Activated T-helper 17 cell treated with anti-CD3 and anti-CD28 coated beads, Interleukin-2, amount 50 U/mL, for 72 hours (primary cell): ENCODE measurements at regions not wholly inside any gene's neighbourhood (a gene's known extent, or its start where the extent isn't known, plus 50 kb on each side); places are given as distances from the start of the nearest gene placed in this dataset.
A peak's percentile ranks its signal among the peaks of the same experiment; 100 is the strongest.

Experiments used
- ATAC-seq: fragments of 150-1000 bp; cut with Tn5 transposase; replicated peaks from 2 replicates; pipeline ENCODE4 v1.10.0; 2021; ENCODE audit warnings: mild to moderate bottlenecking, moderate library complexity
- H3K27ac Mint-ChIP-seq: one replicate; pipeline ENCODE4 v1.8.0; 2022; ENCODE audit warnings: mixed read lengths
- H3K27me3 Mint-ChIP-seq: one replicate; pipeline ENCODE4 v1.8.0; 2022; ENCODE audit warnings: mixed read lengths
- H3K36me3 Mint-ChIP-seq: one replicate; pipeline ENCODE4 v1.8.0; 2022; ENCODE audit warnings: low read depth, mild to moderate bottlenecking, mixed read lengths
- H3K4me1 Mint-ChIP-seq: one replicate; pipeline ENCODE4 v1.8.0; 2022; ENCODE audit warnings: mixed read lengths
- H3K4me3 Mint-ChIP-seq: one replicate; pipeline ENCODE4 v1.8.0; 2022; ENCODE audit warnings: mild to moderate bottlenecking, mixed read lengths
- H3K9me3 Mint-ChIP-seq: one replicate; pipeline ENCODE4 v1.8.0; 2022; ENCODE audit warnings: mixed read lengths

- no peak for ATAC-seq
These were observed 78.7 kb upstream of the SLCO4A1 start for GRCh38 chr20:62563561-62563960.

GRCh38 chr20:62564456-62565245, 77.7 kb upstream of the SLCO4A1 start:
- H3K4me1 Mint-ChIP-seq, result peaks cover 4% of the 10 kb centered on the region
- H3K27me3 Mint-ChIP-seq, result peaks cover 16% of the 10 kb centered on the region
- no peaks in the 10 kb centered on the region for H3K9me3 Mint-ChIP-seq
- no peak overlapping the region for H3K4me3 Mint-ChIP-seq
- ATAC-seq, result no peak
- no peaks in the 10 kb centered on the region for H3K36me3 Mint-ChIP-seq
- no peak overlapping the region for H3K27ac Mint-ChIP-seq

More at GRCh38 chr20:62563561-62563960, 78.7 kb upstream of the SLCO4A1 start:
- Mint-ChIP-seq H3K27me3 (peaks cover 12% of the 10 kb centered on the region), H3K9me3 (no peaks in the 10 kb centered on the region), H3K4me1 (peaks cover 4% of the 10 kb centered on the region), H3K36me3 (no peaks in the 10 kb centered on the region), H3K4me3 (no peak overlapping the region), H3K27ac (no peak overlapping the region)

GRCh38 chr20:62566266-62566665, 76.0 kb upstream of the SLCO4A1 start:
- no peak for ATAC-seq
- Mint-ChIP-seq H3K4me1 (peaks cover 10% of the 10 kb centered on the region), H3K36me3 (no peaks in the 10 kb centered on the region), H3K27ac (no peak overlapping the region), H3K27me3 (peaks cover 19% of the 10 kb centered on the region), H3K4me3 (no peak overlapping the region), H3K9me3 (no peaks in the 10 kb centered on the region)

- no peak overlapping the region for H3K4me3 Mint-ChIP-seq
- peaks cover 6% of the 10 kb centered on the region for H3K4me1 Mint-ChIP-seq
- H3K27ac Mint-ChIP-seq, result no peak overlapping the region
- H3K9me3 Mint-ChIP-seq, result no peaks in the 10 kb centered on the region
- peaks cover 14% of the 10 kb centered on the region for H3K27me3 Mint-ChIP-seq
- no peak for ATAC-seq
- no peaks in the 10 kb centered on the region for H3K36me3 Mint-ChIP-seq
These were observed 75.5 kb upstream of the SLCO4A1 start for GRCh38 chr20:62566771-62567170.

- Mint-ChIP-seq H3K9me3 (peaks cover 3% of the 10 kb centered on the region), H3K27me3 (peaks cover 14% of the 10 kb centered on the region), H3K4me1 (peaks cover 6% of the 10 kb centered on the region), H3K27ac (no peak overlapping the region), H3K36me3 (no peaks in the 10 kb centered on the region), H3K4me3 (no peak overlapping the region)
- no peak for ATAC-seq
These were observed 74.9 kb upstream of the SLCO4A1 start for GRCh38 chr20:62567246-62568044.

- Mint-ChIP-seq H3K27ac (no peak overlapping the region), H3K4me1 (peaks cover 6% of the 10 kb centered on the region), H3K4me3 (no peak overlapping the region), H3K27me3 (peaks cover 14% of the 10 kb centered on the region), H3K36me3 (no peaks in the 10 kb centered on the region), H3K9me3 (peaks cover 3% of the 10 kb centered on the region)
- no peak for ATAC-seq
These were observed 74.3 kb upstream of the SLCO4A1 start for GRCh38 chr20:62568045-62568389.

- Mint-ChIP-seq H3K9me3 (peaks cover 3% of the 10 kb centered on the region), H3K27ac (no peak overlapping the region), H3K27me3 (peaks cover 23% of the 10 kb centered on the region), H3K36me3 (no peaks in the 10 kb centered on the region), H3K4me1 (peaks cover 6% of the 10 kb centered on the region), H3K4me3 (no peak overlapping the region)
- no peak for ATAC-seq
These were observed 72.7 kb upstream of the SLCO4A1 start for GRCh38 chr20:62569615-62570014.

- peaks cover 23% of the 10 kb centered on the region for H3K27me3 Mint-ChIP-seq
- H3K36me3 Mint-ChIP-seq, result no peaks in the 10 kb centered on the region
- H3K4me3 Mint-ChIP-seq, result no peak overlapping the region
- peaks cover 3% of the 10 kb centered on the region for H3K9me3 Mint-ChIP-seq
- peaks cover 6% of the 10 kb centered on the region for H3K4me1 Mint-ChIP-seq
- H3K27ac Mint-ChIP-seq, result no peak overlapping the region
- ATAC-seq, result no peak
These were observed 71.9 kb upstream of the SLCO4A1 start for GRCh38 chr20:62570403-62570802.

GRCh38 chr20:62570897-62571668, 71.2 kb upstream of the SLCO4A1 start:
- H3K27ac Mint-ChIP-seq, result no peak overlapping the region
- peaks cover 3% of the 10 kb centered on the region for H3K9me3 Mint-ChIP-seq
- H3K4me3 Mint-ChIP-seq, result no peak overlapping the region
- H3K4me1 Mint-ChIP-seq, result peaks cover 6% of the 10 kb centered on the region
- ATAC-seq, result no peak
- H3K27me3 Mint-ChIP-seq, result peaks cover 27% of the 10 kb centered on the region
- H3K36me3 Mint-ChIP-seq, result no peaks in the 10 kb centered on the region

- no peak overlapping the region for H3K4me3 Mint-ChIP-seq
- H3K27me3 Mint-ChIP-seq, result peaks cover 29% of the 10 kb centered on the region
- no peak overlapping the region for H3K27ac Mint-ChIP-seq
- peaks cover 3% of the 10 kb centered on the region for H3K9me3 Mint-ChIP-seq
- peak; percentile 49 for ATAC-seq
- H3K36me3 Mint-ChIP-seq, result no peaks in the 10 kb centered on the region
- H3K4me1 Mint-ChIP-seq, result peaks cover 6% of the 10 kb centered on the region
These were observed 70.5 kb upstream of the SLCO4A1 start for GRCh38 chr20:62571669-62572344.

- Mint-ChIP-seq H3K9me3 (peaks cover 3% of the 10 kb centered on the region), H3K36me3 (no peaks in the 10 kb centered on the region), H3K27ac (no peak overlapping the region), H3K4me3 (no peak overlapping the region), H3K27me3 (peaks cover 30% of the 10 kb centered on the region), H3K4me1 (peaks cover 6% of the 10 kb centered on the region)
- no peak for ATAC-seq
These were observed 69.3 kb upstream of the SLCO4A1 start for GRCh38 chr20:62572980-62573379.

GRCh38 chr20:62573817-62574216, 68.5 kb upstream of the SLCO4A1 start:
- ATAC-seq, result no peak
- peaks cover 36% of the 10 kb centered on the region for H3K27me3 Mint-ChIP-seq
- H3K4me3 Mint-ChIP-seq, result no peak overlapping the region
- no peaks in the 10 kb centered on the region for H3K36me3 Mint-ChIP-seq
- peaks cover 3% of the 10 kb centered on the region for H3K9me3 Mint-ChIP-seq
- no peak overlapping the region for H3K27ac Mint-ChIP-seq
- H3K4me1 Mint-ChIP-seq, result peaks cover 9% of the 10 kb centered on the region

- no peak overlapping the region for H3K4me3 Mint-ChIP-seq
- no peak overlapping the region for H3K27ac Mint-ChIP-seq
- H3K4me1 Mint-ChIP-seq, result peaks cover 12% of the 10 kb centered on the region
- ATAC-seq, result no peak
- peaks cover 3% of the 10 kb centered on the region for H3K9me3 Mint-ChIP-seq
- peaks cover 39% of the 10 kb centered on the region for H3K27me3 Mint-ChIP-seq
- no peaks in the 10 kb centered on the region for H3K36me3 Mint-ChIP-seq
These were observed 67.9 kb upstream of the SLCO4A1 start for GRCh38 chr20:62574230-62574993.
